Ovary (tissue), 3 donors: ENCODE measurements at regions not wholly inside any gene's neighbourhood (a gene's known extent, or its start where the extent isn't known, plus 50 kb on each side); places are given as distances from the start of the nearest gene placed in this dataset.

Source experiments
- EP300 ChIP-seq: sonication (generic); formaldehyde crosslinking; IDR thresholded peaks from one replicate; pipeline ENCODE4 v1.6.1; 2017; ENCODE audit warnings: antibody characterized with exemption
- POLR2A ChIP-seq: fragments of 450-650 bp; IDR thresholded peaks from one replicate; pipeline ENCODE4 v1.6.1; 2017; ENCODE audit warnings: antibody characterized with exemption, mild to moderate bottlenecking, moderate library complexity
- TF ChIP-seq, protein P1 (sequence below), 3 donors: fragments of 450-650 bp in 2 of 3; fragments of 200-600 bp in 1 of 3; IDR thresholded peaks; one replicate each; pipeline versions ENCODE4 v1.5.1 to v1.8.0; 2016 to 2022; ENCODE audit warnings: antibody characterized with exemption in 3 of 3, mild to moderate bottlenecking in 1 of 3
- donor health status: DM: no; HTN: no; CAD: no.

DNA sequence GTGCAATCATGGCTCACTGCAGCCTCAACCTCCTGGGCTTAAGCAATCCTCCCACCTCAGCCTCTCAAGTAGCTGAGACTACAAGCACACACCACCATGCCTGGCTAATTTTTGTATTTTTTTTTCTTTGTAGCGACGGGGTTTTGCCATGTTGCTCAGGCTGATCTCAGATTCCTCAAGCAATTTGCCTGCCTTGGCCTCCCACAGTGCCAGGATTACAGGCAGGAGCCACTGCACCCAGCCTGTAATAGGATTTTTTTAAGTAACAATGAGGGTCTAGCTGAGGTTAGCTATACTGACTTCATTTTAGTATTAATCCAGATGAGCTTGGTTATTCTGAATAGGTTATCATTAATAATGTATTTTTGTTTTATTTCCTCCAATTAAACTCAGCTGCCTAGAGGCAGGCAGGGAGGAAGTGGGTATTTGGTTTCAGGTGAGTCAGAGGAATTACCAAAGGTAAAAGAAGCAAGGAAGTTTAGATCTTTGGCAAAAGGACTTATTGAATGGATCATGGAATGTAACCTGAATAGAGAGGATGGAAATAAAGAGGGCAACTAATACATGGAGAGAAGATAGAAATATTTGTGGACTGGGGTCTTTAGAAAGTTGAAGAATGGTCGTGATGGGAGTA is 1023.3 kb upstream of the TENM3 start:
- TF ChIP-seq, protein P1, sequence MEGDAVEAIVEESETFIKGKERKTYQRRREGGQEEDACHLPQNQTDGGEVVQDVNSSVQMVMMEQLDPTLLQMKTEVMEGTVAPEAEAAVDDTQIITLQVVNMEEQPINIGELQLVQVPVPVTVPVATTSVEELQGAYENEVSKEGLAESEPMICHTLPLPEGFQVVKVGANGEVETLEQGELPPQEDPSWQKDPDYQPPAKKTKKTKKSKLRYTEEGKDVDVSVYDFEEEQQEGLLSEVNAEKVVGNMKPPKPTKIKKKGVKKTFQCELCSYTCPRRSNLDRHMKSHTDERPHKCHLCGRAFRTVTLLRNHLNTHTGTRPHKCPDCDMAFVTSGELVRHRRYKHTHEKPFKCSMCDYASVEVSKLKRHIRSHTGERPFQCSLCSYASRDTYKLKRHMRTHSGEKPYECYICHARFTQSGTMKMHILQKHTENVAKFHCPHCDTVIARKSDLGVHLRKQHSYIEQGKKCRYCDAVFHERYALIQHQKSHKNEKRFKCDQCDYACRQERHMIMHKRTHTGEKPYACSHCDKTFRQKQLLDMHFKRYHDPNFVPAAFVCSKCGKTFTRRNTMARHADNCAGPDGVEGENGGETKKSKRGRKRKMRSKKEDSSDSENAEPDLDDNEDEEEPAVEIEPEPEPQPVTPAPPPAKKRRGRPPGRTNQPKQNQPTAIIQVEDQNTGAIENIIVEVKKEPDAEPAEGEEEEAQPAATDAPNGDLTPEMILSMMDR (IDR thresholded peaks at IDR 0.05) = no peak
- TF ChIP-seq POLR2A (no peak), EP300 (no peak)
